ENCODE measurements at regions not wholly inside any gene's neighbourhood (a gene's known extent, or its start where the extent isn't known, plus 50 kb on each side); places are given as distances from the start of the nearest gene placed in this dataset.

DNA sequence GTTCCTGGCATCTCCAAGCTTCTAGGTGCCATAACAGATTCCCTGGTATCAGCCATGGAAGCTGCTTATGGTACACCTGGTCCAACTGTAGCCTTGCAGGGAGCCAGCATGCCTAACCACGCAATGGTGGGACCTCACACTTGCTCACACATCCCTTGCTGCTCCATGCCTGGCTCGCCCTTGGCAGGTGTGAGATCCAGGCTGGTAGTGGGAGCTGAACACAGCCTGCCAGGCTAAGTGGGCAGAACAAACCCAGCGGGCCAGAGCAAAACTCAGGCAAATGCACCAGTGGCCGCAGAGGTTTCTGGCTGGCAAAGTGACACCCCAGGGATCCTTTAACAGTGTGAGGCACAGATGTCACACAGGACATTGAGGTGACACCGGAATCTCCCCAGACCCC, 185.8 kb downstream of the NDUFA10 start:
- TF ChIP-seq GATA3 (IDR thresholded peaks at IDR 0.05; ENCODE audit: low read depth, low read length), result no peak
- no peak for TF ChIP-seq GATA2 (IDR thresholded peaks at IDR 0.05; ENCODE audit: low read depth, low read length)

GRCh38 chr2:239836021-239836765, 188.9 kb downstream of the NDUFA10 start:
- no peak for TF ChIP-seq GATA2 (IDR thresholded peaks at IDR 0.05; ENCODE audit: low read depth, low read length)

DNA sequence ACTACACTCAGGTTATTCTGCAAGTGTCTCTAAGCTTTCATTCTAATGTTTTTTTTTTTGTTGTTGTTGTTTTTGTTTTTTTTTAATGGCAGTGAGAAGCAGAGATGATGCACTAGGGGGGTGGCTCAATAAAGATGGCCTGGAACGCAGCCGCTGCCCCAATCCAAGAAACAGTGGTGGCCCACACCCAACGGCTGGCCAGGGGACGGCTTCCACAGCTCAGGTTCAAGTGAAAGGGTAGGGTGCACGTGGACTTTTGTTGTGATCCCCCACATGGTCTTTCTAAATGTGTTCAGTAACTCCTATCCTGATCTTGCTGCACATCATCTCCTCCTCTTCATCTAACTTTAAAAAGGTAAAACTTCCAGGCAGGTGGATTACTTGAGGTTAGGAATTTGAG, 190.1 kb downstream of the NDUFA10 start:
- TF ChIP-seq GATA2 (IDR thresholded peaks at IDR 0.05; ENCODE audit: low read depth, low read length) (no peak), GATA3 (IDR thresholded peaks at IDR 0.05; ENCODE audit: low read depth, low read length) (no peak)

GRCh38 chr2:239834143-239834542, 191.0 kb downstream of the NDUFA10 start:
- TF ChIP-seq GATA2 (IDR thresholded peaks at IDR 0.05; ENCODE audit: low read depth, low read length), result no peak
- no peak for TF ChIP-seq GATA3 (IDR thresholded peaks at IDR 0.05; ENCODE audit: low read depth, low read length)

DNA sequence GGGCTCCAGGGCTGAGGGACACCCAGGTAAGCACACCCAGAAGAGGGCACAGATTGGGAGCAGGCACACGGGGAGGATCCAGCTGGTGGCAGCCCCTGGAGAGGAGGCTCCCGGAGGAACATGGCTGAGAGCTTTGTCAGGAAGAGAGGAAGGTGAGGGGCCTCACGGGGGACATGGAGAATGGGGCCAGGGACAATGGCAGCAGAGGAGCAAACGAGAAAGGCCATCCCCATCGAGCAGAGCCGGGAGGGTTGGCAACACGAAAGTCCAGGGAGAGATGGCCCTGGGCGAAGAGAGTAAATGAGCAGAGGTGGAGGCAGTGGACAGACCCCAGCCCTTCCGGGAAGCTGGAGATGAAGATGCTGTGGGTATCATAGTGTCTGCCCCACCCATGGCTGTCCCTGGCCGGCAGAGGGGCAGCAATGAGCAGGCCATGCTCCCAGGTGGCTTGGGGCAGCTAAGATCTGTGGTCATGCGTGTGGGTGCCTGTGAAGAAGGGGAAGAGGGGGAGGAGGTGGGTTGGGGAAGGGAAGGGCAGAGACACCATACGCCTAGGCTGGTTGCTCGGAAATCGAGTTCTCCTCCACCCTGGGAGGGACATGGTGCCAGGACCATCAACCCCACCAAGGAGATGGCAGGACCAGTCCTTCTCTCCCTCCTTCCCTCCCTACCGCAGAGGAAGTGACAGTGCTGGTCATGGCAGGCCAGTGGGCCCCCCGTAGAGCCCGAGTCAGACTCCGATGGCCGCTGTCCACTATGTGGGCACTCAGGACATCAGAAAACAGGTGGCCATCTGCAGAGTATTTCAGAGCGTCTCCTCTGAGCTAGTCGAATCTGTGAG, 191.7 kb downstream of the NDUFA10 start:
- TF ChIP-seq GATA3 (IDR thresholded peaks at IDR 0.05; ENCODE audit: low read depth, low read length) (no peak), GATA2 (IDR thresholded peaks at IDR 0.05; ENCODE audit: low read depth, low read length) (no peak)

DNA sequence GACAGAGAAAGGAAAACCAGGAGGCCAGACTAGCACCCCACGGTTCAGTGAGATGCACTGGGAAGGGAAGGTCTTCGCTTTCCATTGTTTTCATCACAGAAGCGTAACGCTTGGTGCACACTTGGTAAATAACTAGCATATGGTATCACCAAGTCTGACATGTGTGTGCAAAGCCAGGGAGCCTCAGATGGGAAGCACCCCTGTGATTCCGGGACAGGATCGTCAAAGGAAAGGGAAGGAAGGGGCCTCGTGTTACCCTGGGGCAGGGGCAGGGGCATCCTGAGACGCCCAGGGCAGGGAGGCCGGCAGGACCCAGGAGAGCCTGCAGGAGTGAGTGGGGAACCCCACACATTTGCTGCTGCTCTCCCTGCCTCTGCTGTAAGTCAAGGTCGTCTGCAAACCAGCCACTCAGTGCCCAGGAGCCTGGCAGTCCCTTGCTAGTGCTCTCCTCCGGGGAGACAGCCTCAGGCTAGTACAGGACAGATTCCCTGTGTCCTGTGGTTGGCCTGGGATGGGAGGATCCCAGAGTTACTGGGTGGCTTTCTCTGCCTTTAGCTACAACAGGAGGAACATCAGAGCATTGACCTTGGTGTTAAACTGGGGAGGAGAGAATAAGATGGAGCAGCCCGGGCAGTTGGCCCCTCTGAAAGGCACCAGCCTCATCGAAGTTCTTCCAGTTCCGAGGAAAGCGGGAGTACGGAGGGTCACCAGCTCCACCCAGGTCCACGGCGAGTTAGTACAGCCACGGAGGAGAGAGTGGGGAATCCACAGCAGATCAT, 192.5 kb downstream of the NDUFA10 start:
- no peak for TF ChIP-seq GATA3 (IDR thresholded peaks at IDR 0.05; ENCODE audit: low read depth, low read length)
- no peak for TF ChIP-seq GATA2 (IDR thresholded peaks at IDR 0.05; ENCODE audit: low read depth, low read length)

GRCh38 chr2:239831861-239832489, 193.2 kb downstream of the NDUFA10 start:
- TF ChIP-seq GATA3 (IDR thresholded peaks at IDR 0.05; ENCODE audit: low read depth, low read length), result no peak
- no peak for TF ChIP-seq GATA2 (IDR thresholded peaks at IDR 0.05; ENCODE audit: low read depth, low read length)

DNA sequence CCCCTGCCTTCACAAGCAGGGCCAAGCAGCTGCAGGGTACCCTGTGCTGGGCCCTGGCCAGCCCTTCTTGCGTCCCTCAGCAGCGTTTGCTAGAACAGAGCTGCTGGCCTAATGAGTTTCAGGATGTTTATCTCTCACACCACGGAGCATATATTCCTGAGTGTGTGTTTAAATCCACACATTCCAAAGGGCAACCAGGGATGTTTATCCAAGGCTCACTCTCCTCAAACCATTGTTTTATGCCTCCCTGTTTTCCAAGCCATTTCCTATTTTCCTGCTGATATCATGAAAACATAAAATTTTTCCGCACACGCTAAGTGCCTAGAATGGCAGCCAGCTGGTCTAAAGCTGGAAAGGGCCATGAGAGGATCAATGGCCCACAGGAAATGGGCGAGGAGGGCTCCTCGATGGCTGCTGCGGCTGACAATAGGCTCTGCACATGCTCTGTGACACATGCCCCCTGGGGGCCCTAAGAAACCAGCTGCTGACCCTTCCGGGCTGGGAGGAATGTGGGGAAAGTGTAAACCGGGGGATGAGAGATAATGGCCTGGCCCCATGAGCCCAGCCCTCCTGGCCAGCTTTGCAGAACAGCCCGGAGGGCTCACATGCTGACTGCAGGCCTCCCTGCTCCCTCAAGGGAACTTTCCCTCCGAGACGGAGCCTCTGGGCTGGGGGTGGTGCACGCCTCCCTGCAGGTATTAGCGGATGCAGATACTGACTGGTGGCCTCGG, 194.0 kb downstream of the NDUFA10 start:
- TF ChIP-seq GATA3 (IDR thresholded peaks at IDR 0.05; ENCODE audit: low read depth, low read length) (no peak), GATA2 (IDR thresholded peaks at IDR 0.05; ENCODE audit: low read depth, low read length) (no peak)

GRCh38 chr2:239830121-239831000, 194.8 kb downstream of the NDUFA10 start:
- TF ChIP-seq GATA3 (IDR thresholded peaks at IDR 0.05; ENCODE audit: low read depth, low read length), result no peak
- TF ChIP-seq GATA2 (IDR thresholded peaks at IDR 0.05; ENCODE audit: low read depth, low read length), result no peak

DNA sequence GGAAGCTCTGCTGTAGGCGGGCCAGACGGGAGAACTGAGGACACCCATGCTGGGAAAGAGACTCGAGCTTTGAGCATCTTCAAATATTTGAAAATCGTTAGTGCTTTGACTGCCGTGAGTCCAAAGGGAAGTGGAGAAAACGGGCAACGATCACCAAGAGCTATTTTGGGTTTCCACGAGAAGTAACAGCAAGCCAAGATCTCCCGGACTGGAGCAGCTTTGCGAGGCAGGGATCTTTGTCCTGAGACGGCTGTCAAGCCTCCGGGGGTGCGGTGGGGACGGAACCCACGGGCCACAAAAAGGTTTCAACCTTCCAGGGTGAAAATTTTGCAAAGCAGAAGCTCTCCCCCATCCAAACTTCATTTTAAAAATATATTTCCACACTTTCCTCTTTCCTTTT, 195.8 kb downstream of the NDUFA10 start:
- TF ChIP-seq GATA2 (IDR thresholded peaks at IDR 0.05; ENCODE audit: low read depth, low read length) (no peak), GATA3 (IDR thresholded peaks at IDR 0.05; ENCODE audit: low read depth, low read length) (no peak)

DNA sequence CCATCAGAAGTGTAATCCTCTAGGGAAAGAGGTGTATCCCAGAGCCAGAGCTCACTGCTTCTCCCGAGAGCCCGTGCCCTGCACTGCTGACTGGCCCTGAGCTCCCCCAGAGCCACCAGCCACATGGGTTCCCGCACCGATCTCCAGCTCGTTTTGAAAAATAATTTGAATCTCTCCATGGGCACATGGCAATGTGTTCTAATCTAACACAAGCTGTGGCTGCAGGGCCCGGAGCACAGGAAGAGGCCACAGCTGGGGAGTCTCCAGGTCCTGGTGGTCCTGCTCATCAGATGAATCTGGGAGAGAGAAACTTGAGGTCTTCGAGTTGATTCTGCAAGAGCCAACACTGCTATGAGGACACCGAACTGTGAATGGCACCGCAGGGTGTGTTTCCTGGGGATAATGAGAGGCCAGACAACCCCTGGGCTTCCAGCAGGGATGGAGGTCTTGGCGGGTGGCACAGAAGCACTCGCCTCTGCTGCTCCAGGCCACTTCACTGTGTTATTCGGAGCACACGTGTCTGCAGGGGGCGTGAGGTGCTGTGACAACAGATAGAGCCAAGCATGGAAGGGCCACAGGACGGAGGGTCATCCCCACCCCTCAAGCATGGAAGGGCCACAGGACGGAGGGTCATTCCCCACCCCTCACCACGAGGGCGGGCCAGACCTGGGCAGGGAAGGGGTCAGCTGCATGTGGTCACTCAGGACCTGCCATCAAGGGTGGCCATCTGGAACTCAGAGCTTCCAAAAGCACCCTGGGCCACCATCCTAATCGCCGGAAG, 196.8 kb downstream of the NDUFA10 start:
- TF ChIP-seq GATA3 (IDR thresholded peaks at IDR 0.05; ENCODE audit: low read depth, low read length) (no peak), GATA2 (IDR thresholded peaks at IDR 0.05; ENCODE audit: low read depth, low read length) (no peak)

- TF ChIP-seq GATA2 (IDR thresholded peaks at IDR 0.05; ENCODE audit: low read depth, low read length) (no peak), GATA3 (IDR thresholded peaks at IDR 0.05; ENCODE audit: low read depth, low read length) (no peak)
Measured at GRCh38 chr2:239827523-239827890, 197.6 kb downstream of the NDUFA10 start.

Measured in SH-SY5Y (cell line).